Neural progenitor cell (in vitro differentiated cells): ENCODE measurements at regions not wholly inside any gene's neighbourhood (a gene's known extent, or its start where the extent isn't known, plus 50 kb on each side); places are given as distances from the start of the nearest gene placed in this dataset.

Experiments
- DNase-seq: peaks from one replicate; pipeline ENCODE4 v3.0.0-alpha.2; 2016; ENCODE audit warnings: low spot score
- H2AFZ ChIP-seq: fragments of 200-600 bp; sonication (generic); replicated peaks from 2 replicates; pipeline ENCODE4 v1.6.1; 2016; ENCODE audit warnings: antibody characterized with exemption
- H3F3A ChIP-seq: fragments of 200-600 bp; sonication (generic); 2 replicates; pipeline ENCODE4 v1.6.1; 2016; ENCODE audit warnings: antibody characterized with exemption, low read depth
- H3K27ac ChIP-seq: fragments of 200-600 bp; sonication (generic); 2 replicates; pipeline ENCODE4 v1.5.1; 2016; ENCODE audit warnings: mild to moderate bottlenecking
- H3K27me3 ChIP-seq: fragments of 200-600 bp; sonication (generic); 2 replicates; pipeline ENCODE4 v1.6.1; 2016; ENCODE audit warnings: mild to moderate bottlenecking, moderate library complexity
- H3K36me3 ChIP-seq: fragments of 200-600 bp; sonication (generic); 2 replicates; pipeline ENCODE4 v1.5.1; 2016
- H3K4me1 ChIP-seq: fragments of 200-600 bp; sonication (generic); 2 replicates; pipeline ENCODE4 v1.6.1; 2016; ENCODE audit warnings: mixed run types
- H3K4me2 ChIP-seq: fragments of 200-600 bp; sonication (generic); 2 replicates; pipeline ENCODE4 v1.6.1; 2016
- H3K4me3 ChIP-seq: fragments of 200-600 bp; sonication (generic); 2 replicates; pipeline ENCODE4 v1.5.1; 2016
- H3K79me2 ChIP-seq: fragments of 200-600 bp; sonication (generic); 2 replicates; pipeline ENCODE4 v1.6.1; 2016; ENCODE audit warnings: low read depth
- H3K9ac ChIP-seq: fragments of 200-600 bp; sonication (generic); 2 replicates; pipeline ENCODE4 v1.6.1; 2016
- H3K9me3 ChIP-seq: fragments of 200-600 bp; sonication (generic); 2 replicates; pipeline ENCODE4 v1.5.1; 2016; ENCODE audit warnings: low read depth
- H4K20me1 ChIP-seq: fragments of 200-600 bp; sonication (generic); 2 replicates; pipeline ENCODE4 v1.6.1; 2016; ENCODE audit warnings: low read depth
- H3K27ac Mint-ChIP-seq: 3 replicates; pipeline ENCODE4 v1.8.0; 2021; ENCODE audit warnings: mixed read lengths
- H3K27me3 Mint-ChIP-seq: 2 replicates; pipeline ENCODE4 v1.8.0; 2022; ENCODE audit warnings: low read depth, mild to moderate bottlenecking, inconsistent platforms, moderate library complexity, mixed read lengths; ENCODE audit not compliant: insufficient read depth
- H3K36me3 Mint-ChIP-seq: 3 replicates; pipeline ENCODE4 v1.8.0; 2021; ENCODE audit warnings: mixed read lengths
- H3K4me1 Mint-ChIP-seq: 3 replicates; pipeline ENCODE4 v1.8.0; 2021; ENCODE audit warnings: mixed read lengths
- H3K4me3 Mint-ChIP-seq: 3 replicates; pipeline ENCODE4 v1.8.0; 2021; ENCODE audit warnings: mild to moderate bottlenecking, moderate library complexity, mixed read lengths
- H3K9me3 Mint-ChIP-seq: 3 replicates; pipeline ENCODE4 v1.8.0; 2020; ENCODE audit warnings: mixed read lengths
- EZH2 ChIP-seq: fragments of 200-600 bp; sonication (generic); IDR thresholded peaks from 2 replicates; pipeline ENCODE4 v1.6.1; 2017; ENCODE audit warnings: antibody characterized with exemption, mild to moderate bottlenecking, moderate library complexity
- EZH2phosphoT487 ChIP-seq: fragments of 200-600 bp; sonication (generic); IDR thresholded peaks from 2 replicates; pipeline ENCODE4 v1.6.1; 2017; ENCODE audit warnings: antibody characterized with exemption
- TF ChIP-seq, protein P1 (sequence below): fragments of 200-600 bp; sonication (generic); IDR thresholded peaks from 2 replicates; pipeline ENCODE4 v1.5.1; 2017; ENCODE audit warnings: antibody characterized with exemption, mild to moderate bottlenecking

DNA sequence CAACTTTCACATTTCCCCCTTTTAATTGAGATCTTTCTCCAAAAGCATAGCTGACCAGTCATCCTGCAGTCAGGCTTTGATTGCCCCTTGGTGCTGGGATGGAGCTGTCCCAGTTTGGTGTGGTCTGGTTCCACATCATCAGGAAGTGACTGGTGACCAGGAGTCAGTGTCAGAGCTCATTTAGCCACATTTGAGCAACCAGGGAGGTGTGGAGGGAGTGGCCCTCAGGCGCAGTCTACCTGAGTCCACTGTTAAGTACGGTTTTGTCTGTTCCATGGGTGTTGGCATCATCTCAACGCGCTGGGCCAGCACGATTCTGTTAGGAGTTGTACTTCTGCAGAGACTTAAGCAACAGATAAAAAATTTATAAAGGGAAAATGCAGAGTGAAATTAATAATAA, 52.6 kb downstream of the RGS12 start:
- DNase-seq: no peak
- Histone ChIP-seq H3K27ac (no peak overlapping the region), H3K4me2 (no peak overlapping the region), H4K20me1 (peaks cover 27% of the 10 kb centered on the region), H3K36me3 (no peaks in the 10 kb centered on the region), H3F3A (no peaks in the 10 kb centered on the region), H3K4me1 (peaks cover 6% of the 10 kb centered on the region), H3K79me2 (no peaks in the 10 kb centered on the region), H3K27me3 (no peaks in the 10 kb centered on the region), H3K9ac (no peak overlapping the region), H3K9me3 (no peaks in the 10 kb centered on the region), H2AFZ (no peak overlapping the region), H3K4me3 (no peak overlapping the region)
- no peak for TF ChIP-seq EZH2phosphoT487
- TF ChIP-seq, protein P1, sequence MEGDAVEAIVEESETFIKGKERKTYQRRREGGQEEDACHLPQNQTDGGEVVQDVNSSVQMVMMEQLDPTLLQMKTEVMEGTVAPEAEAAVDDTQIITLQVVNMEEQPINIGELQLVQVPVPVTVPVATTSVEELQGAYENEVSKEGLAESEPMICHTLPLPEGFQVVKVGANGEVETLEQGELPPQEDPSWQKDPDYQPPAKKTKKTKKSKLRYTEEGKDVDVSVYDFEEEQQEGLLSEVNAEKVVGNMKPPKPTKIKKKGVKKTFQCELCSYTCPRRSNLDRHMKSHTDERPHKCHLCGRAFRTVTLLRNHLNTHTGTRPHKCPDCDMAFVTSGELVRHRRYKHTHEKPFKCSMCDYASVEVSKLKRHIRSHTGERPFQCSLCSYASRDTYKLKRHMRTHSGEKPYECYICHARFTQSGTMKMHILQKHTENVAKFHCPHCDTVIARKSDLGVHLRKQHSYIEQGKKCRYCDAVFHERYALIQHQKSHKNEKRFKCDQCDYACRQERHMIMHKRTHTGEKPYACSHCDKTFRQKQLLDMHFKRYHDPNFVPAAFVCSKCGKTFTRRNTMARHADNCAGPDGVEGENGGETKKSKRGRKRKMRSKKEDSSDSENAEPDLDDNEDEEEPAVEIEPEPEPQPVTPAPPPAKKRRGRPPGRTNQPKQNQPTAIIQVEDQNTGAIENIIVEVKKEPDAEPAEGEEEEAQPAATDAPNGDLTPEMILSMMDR: no peak
- H3K9me3 Mint-ChIP-seq: no peaks in the 10 kb centered on the region
- no peak overlapping the region for H3K4me3 Mint-ChIP-seq
- no peaks in the 10 kb centered on the region for H3K27me3 Mint-ChIP-seq
- no peak overlapping the region for H3K27ac Mint-ChIP-seq
- peaks cover 13% of the 10 kb centered on the region for H3K4me1 Mint-ChIP-seq
- peaks cover 2% of the 10 kb centered on the region for H3K36me3 Mint-ChIP-seq

DNA sequence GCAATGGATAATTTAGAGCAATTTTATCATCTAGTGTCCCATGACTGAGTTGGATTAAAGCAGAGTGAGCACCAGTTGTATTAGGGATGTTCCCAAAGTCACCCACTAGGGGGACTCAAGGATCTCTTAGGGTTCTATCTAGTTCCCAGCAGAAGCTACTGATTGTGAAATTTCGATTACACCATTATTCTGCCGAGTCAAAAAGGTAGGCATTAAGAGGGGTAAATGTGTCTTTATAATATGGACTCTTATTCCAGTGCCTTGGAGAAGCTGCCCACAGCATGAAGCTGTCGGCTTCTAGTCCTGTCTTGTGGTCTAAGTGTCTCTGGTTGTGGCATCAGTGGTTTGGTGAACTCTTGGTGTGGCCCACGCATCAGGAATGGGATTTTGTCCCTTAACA, 53.3 kb downstream of the RGS12 start:
- Mint-ChIP-seq H3K27ac (no peak overlapping the region), H3K27me3 (no peaks in the 10 kb centered on the region), H3K36me3 (peaks cover 2% of the 10 kb centered on the region), H3K9me3 (no peaks in the 10 kb centered on the region), H3K4me3 (no peak overlapping the region), H3K4me1 (peaks cover 13% of the 10 kb centered on the region)
- no peak overlapping the region for H3K4me3 ChIP-seq
- H3K36me3 ChIP-seq: no peaks in the 10 kb centered on the region
- DNase-seq: peak; percentile 76
- peaks cover 6% of the 10 kb centered on the region for H3K4me1 ChIP-seq
- no peak for TF ChIP-seq EZH2phosphoT487
- TF ChIP-seq EZH2: no peak
- TF ChIP-seq, protein P1: peak; percentile 94
- no peaks in the 10 kb centered on the region for H3F3A ChIP-seq
- H3K9ac ChIP-seq: no peak overlapping the region
- H3K27ac ChIP-seq: no peak overlapping the region
- H3K79me2 ChIP-seq: no peaks in the 10 kb centered on the region
- H3K4me2 ChIP-seq: no peak overlapping the region
- H2AFZ ChIP-seq: no peak overlapping the region
- peaks cover 24% of the 10 kb centered on the region for H4K20me1 ChIP-seq
- no peaks in the 10 kb centered on the region for H3K9me3 ChIP-seq
- H3K27me3 ChIP-seq: no peaks in the 10 kb centered on the region

DNA sequence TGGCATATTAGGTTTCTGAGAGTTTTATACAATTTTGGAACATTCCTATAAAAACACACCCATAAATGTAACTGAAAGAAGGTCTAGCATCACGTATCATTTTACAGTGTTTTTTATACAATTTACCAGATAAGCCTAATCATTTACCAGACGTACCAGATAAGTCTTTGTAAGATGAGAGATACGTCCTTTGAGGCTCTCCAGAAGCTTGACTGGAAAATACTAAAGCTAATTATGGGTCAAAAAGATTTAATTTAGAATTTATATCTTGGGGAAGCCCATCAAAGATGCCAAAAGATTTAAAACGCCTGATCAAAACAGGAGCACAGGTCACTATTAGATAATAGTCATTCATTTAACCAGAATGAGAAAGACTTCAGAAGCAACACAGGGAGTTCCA, 55.0 kb downstream of the RGS12 start:
- Histone ChIP-seq H3K4me3 (no peak overlapping the region), H3K79me2 (no peaks in the 10 kb centered on the region), H4K20me1 (peaks cover 13% of the 10 kb centered on the region), H3K9ac (no peak overlapping the region), H3K9me3 (no peaks in the 10 kb centered on the region), H3K36me3 (no peaks in the 10 kb centered on the region), H3F3A (no peaks in the 10 kb centered on the region), H3K4me1 (no peaks in the 10 kb centered on the region), H3K27me3 (no peaks in the 10 kb centered on the region), H2AFZ (no peak overlapping the region), H3K4me2 (no peak overlapping the region), H3K27ac (no peak overlapping the region)
- no peak for DNase-seq
- peaks cover 2% of the 10 kb centered on the region for H3K4me1 Mint-ChIP-seq
- TF ChIP-seq EZH2phosphoT487 (no peak), EZH2 (no peak)
- TF ChIP-seq, protein P1: no peak
- H3K27ac Mint-ChIP-seq: no peak overlapping the region
- no peak overlapping the region for H3K4me3 Mint-ChIP-seq
- peaks cover 3% of the 10 kb centered on the region for H3K9me3 Mint-ChIP-seq
- H3K36me3 Mint-ChIP-seq: peaks cover 15% of the 10 kb centered on the region
- H3K27me3 Mint-ChIP-seq: no peaks in the 10 kb centered on the region
